ENCODE measurements at regions not wholly inside any gene's neighbourhood (a gene's known extent, or its start where the extent isn't known, plus 50 kb on each side); places are given as distances from the start of the nearest gene placed in this dataset.

DNA sequence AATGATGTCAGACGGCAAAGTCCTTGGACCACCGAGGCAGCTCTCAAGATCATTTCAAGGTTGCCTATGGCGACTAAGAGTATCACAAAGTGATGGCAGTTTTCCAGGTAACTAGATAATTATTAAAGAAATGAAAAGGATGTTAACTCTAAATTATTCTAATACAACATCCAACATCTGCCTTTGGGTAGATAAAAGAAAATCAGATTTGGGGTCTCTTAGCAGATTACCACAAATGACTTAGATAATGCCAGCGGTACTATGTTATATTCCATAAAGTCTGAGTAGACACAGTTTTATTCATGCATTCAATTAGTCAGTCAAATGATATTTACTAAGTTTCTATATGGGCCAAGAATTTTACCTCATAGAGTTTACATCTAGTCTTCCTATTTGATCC, 441.3 kb downstream of the NEBL start:
- no peak overlapping the region for H3K4me3 Mint-ChIP-seq
- ATAC-seq (ENCODE audit: low read depth in 2 of 2): no peak

DNA sequence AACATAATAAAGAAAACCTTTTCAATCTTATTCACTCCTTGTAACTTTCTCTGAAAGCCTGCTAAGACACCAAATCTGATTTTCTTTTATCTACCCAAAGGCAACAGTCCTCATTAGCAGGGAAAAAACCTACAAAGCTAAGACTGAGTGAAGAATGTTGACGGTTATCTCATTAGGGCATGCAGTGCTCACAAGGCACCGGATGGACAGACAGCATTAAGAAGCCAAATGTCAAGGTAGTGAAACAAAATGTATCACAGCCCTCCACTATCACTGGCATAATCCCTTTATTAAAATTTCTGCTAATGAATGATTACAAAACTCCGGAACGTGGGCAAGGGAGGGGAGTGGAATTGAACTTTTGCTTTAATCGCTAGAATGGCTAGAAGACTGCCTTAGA, 442.8 kb downstream of the NEBL start:
- ATAC-seq (ENCODE audit: low read depth in 2 of 2) (no peak), DNase-seq (no peak)
- Mint-ChIP-seq H3K4me3 (no peak overlapping the region), H3K9me3 (peaks cover 0 to 11% (median 2%) of the 10 kb centered on the region in 7 donors), H3K27ac (no peak overlapping the region), H3K27me3 (no peaks in the 10 kb centered on the region), H3K36me3 (no peaks in the 10 kb centered on the region), H3K4me1 (no peaks in the 10 kb centered on the region)
- Histone ChIP-seq H3K4me1 (ENCODE audit: control insufficient read depth, insufficient read depth, low read length, poor library complexity, severe bottlenecking) (no peaks in the 10 kb centered on the region), H3K9me3 (ENCODE audit: control insufficient read depth in 2 of 2, low read length in 2 of 2) (peaks cover 2 to 4% of the 10 kb centered on the region in 2 experiments), H3K27me3 (ENCODE audit: control insufficient read depth, insufficient read depth, low read length) (no peaks in the 10 kb centered on the region), H3K4me3 (ENCODE audit: low read depth, low read length) (no peak overlapping the region), H3K36me3 (ENCODE audit: control insufficient read depth, insufficient read depth, low read length) (no peaks in the 10 kb centered on the region), H3K27ac (ENCODE audit: insufficient read depth, low read length, poor library complexity, severe bottlenecking) (no peak overlapping the region)

More for the DNA sequence above, 441.3 kb downstream of the NEBL start:
- no peak for DNase-seq
- no peak overlapping the region for H3K4me3 ChIP-seq (ENCODE audit: low read depth, low read length)
- no peaks in the 10 kb centered on the region for H3K4me1 Mint-ChIP-seq
- H3K27me3 ChIP-seq (ENCODE audit: control insufficient read depth, insufficient read depth, low read length): no peaks in the 10 kb centered on the region
- H3K27ac ChIP-seq (ENCODE audit: insufficient read depth, low read length, poor library complexity, severe bottlenecking): no peak overlapping the region
- no peaks in the 10 kb centered on the region for H3K36me3 ChIP-seq (ENCODE audit: control insufficient read depth, insufficient read depth, low read length)
- no peak overlapping the region for H3K27ac Mint-ChIP-seq
- no peaks in the 10 kb centered on the region for H3K27me3 Mint-ChIP-seq
- H3K36me3 Mint-ChIP-seq: no peaks in the 10 kb centered on the region
- H3K4me1 ChIP-seq (ENCODE audit: control insufficient read depth, insufficient read depth, low read length, poor library complexity, severe bottlenecking): no peaks in the 10 kb centered on the region
- peaks cover 0 to 11% (median 0%) of the 10 kb centered on the region in 7 donors for H3K9me3 Mint-ChIP-seq
- H3K9me3 ChIP-seq (ENCODE audit: control insufficient read depth in 2 of 2, low read length in 2 of 2): peaks cover 0 to 4% of the 10 kb centered on the region in 2 experiments

DNA sequence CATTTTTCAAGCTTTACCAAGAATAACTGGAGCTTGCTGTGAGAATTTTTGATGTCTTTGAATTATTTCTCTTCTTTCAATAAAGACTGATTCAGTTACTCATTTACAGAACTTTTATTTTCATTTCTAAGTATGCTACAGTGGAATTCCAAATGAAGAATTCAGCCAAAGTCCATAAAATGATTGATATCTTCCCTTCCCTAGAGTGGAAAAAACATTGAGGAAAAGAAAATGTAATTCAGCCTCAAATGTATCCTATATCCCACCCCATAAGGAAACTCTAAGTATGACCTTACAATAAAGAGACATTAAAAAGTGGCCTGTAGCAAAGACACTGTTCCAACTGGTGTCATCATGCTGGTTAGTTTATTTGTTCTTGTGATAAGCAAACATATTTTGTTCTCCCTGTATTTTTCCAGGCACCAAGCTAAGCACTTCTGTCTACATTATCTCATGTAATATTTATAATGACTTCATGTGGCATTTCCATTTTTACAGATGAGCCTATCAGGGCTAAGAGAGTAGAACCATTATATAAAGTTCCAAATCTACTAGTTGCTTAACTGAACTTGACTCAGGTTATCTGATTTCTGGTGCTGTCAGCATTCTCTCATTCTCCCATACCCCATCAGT, 450.4 kb downstream of the NEBL start:
- Histone ChIP-seq H3K36me3 (ENCODE audit: control insufficient read depth, insufficient read depth, low read length) (no peaks in the 10 kb centered on the region), H3K4me1 (ENCODE audit: control insufficient read depth, insufficient read depth, low read length, poor library complexity, severe bottlenecking) (no peaks in the 10 kb centered on the region), H3K4me3 (ENCODE audit: low read depth, low read length) (no peak overlapping the region), H3K27ac (ENCODE audit: insufficient read depth, low read length, poor library complexity, severe bottlenecking) (no peak overlapping the region), H3K27me3 (ENCODE audit: control insufficient read depth, insufficient read depth, low read length) (no peaks in the 10 kb centered on the region), H3K9me3 (ENCODE audit: control insufficient read depth in 2 of 2, low read length in 2 of 2) (peaks cover 0 to 8% of the 10 kb centered on the region in 2 experiments)
- no peaks in the 10 kb centered on the region for H3K4me1 Mint-ChIP-seq
- H3K36me3 Mint-ChIP-seq: no peaks in the 10 kb centered on the region
- ATAC-seq (ENCODE audit: low read depth in 2 of 2): no peak
- no peaks in the 10 kb centered on the region for H3K27me3 Mint-ChIP-seq
- no peak overlapping the region for H3K4me3 Mint-ChIP-seq
- H3K27ac Mint-ChIP-seq: no peak overlapping the region
- peaks cover 0 to 11% (median 8%) of the 10 kb centered on the region in 7 donors for H3K9me3 Mint-ChIP-seq
- DNase-seq: no peak

DNA sequence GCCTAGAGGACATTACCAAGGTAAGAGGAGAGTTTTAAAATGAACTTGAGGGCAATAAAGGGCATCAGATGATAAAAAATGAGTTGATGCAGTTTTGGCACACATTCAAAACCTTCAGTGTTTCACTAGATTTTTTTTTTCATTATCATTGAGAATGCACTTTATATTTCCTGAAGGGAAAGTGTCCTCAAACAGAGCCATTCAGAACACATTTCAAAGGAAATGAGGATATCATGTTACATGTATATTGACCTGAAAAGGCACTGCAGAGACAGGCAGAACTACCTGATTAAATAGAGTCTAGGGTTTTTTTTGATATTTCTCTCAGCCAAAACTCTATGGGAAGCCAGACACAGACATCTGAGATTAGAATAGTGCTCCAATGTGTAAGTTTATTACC, 454.0 kb downstream of the NEBL start:
- no peaks in the 10 kb centered on the region for H3K4me1 Mint-ChIP-seq
- no peak for ATAC-seq (ENCODE audit: low read depth in 2 of 2)
- Histone ChIP-seq H3K9me3 (ENCODE audit: control insufficient read depth in 2 of 2, low read length in 2 of 2) (peaks cover 0 to 5% of the 10 kb centered on the region in 2 experiments), H3K27ac (ENCODE audit: insufficient read depth, low read length, poor library complexity, severe bottlenecking) (no peak overlapping the region), H3K36me3 (ENCODE audit: control insufficient read depth, insufficient read depth, low read length) (no peaks in the 10 kb centered on the region), H3K27me3 (ENCODE audit: control insufficient read depth, insufficient read depth, low read length) (no peaks in the 10 kb centered on the region), H3K4me1 (ENCODE audit: control insufficient read depth, insufficient read depth, low read length, poor library complexity, severe bottlenecking) (no peaks in the 10 kb centered on the region), H3K4me3 (ENCODE audit: low read depth, low read length) (no peak overlapping the region)
- no peak for DNase-seq
- no peak overlapping the region for H3K27ac Mint-ChIP-seq
- H3K27me3 Mint-ChIP-seq: no peaks in the 10 kb centered on the region
- H3K36me3 Mint-ChIP-seq: no peaks in the 10 kb centered on the region
- H3K4me3 Mint-ChIP-seq: no peak overlapping the region
- H3K9me3 Mint-ChIP-seq: peaks cover 0 to 22% (median 9%) of the 10 kb centered on the region in 7 donors

DNA sequence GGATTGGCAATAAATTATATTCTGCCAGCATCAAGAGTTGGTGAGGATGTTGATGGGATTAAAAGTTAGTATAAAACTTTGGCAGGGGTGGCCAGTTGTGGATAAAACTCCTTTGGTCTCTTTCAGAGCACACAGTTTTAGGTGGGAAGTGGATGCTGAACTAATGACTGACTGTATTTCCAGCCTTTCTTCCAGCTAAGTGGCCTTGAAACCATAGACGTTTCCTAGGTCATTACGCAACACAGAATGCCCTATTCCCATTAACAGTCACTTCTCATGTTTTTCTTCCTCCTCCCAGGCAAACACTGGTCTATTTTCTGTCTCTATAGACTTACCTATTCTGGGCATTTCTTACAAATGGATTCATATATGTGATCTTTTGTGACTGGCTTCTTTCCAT, 467.4 kb downstream of the NEBL start:
- H3K36me3 ChIP-seq (ENCODE audit: control insufficient read depth, insufficient read depth, low read length): no peaks in the 10 kb centered on the region
- Mint-ChIP-seq H3K4me1 (no peaks in the 10 kb centered on the region), H3K4me3 (no peak overlapping the region), H3K27ac (no peak overlapping the region), H3K9me3 (peaks cover 5 to 14% (median 11%) of the 10 kb centered on the region in 7 donors), H3K36me3 (no peaks in the 10 kb centered on the region), H3K27me3 (no peaks in the 10 kb centered on the region)
- H3K27me3 ChIP-seq (ENCODE audit: control insufficient read depth, insufficient read depth, low read length): no peaks in the 10 kb centered on the region
- H3K9me3 ChIP-seq (ENCODE audit: control insufficient read depth in 2 of 2, low read length in 2 of 2): no peaks in the 10 kb centered on the region
- no peak overlapping the region for H3K4me3 ChIP-seq (ENCODE audit: low read depth, low read length)
- ATAC-seq (ENCODE audit: low read depth in 2 of 2) (no peak), DNase-seq (no peak)
- no peaks in the 10 kb centered on the region for H3K4me1 ChIP-seq (ENCODE audit: control insufficient read depth, insufficient read depth, low read length, poor library complexity, severe bottlenecking)
- no peak overlapping the region for H3K27ac ChIP-seq (ENCODE audit: insufficient read depth, low read length, poor library complexity, severe bottlenecking)

DNA sequence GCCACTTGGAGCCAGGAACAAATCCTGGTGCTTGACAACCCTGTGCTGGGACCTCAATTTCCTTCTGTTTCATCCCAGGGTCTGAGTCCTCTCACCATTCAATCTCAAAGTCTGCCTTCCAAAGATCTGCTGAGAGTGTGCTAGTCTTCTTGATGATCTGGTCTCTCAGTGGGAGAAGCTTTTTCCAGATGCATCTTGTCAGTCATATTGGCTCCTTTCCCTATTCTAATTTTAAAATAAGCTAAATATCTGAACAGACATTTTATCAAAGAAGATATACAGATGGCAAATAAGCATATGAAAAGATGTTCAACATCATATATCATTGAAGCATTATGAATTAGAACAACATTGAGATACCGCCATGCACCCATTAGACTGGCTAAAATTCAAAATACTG, 469.3 kb downstream of the NEBL start:
- Mint-ChIP-seq H3K4me3 (no peak overlapping the region), H3K9me3 (peaks cover 10 to 23% (median 16%) of the 10 kb centered on the region in 7 donors), H3K27ac (no peak overlapping the region), H3K4me1 (no peaks in the 10 kb centered on the region), H3K27me3 (no peaks in the 10 kb centered on the region), H3K36me3 (no peaks in the 10 kb centered on the region)
- H3K27me3 ChIP-seq (ENCODE audit: control insufficient read depth, insufficient read depth, low read length): no peaks in the 10 kb centered on the region
- no peaks in the 10 kb centered on the region for H3K4me1 ChIP-seq (ENCODE audit: control insufficient read depth, insufficient read depth, low read length, poor library complexity, severe bottlenecking)
- no peaks in the 10 kb centered on the region for H3K36me3 ChIP-seq (ENCODE audit: control insufficient read depth, insufficient read depth, low read length)
- DNase-seq (no peak), ATAC-seq (ENCODE audit: low read depth in 2 of 2) (no peak)
- no peaks in the 10 kb centered on the region for H3K9me3 ChIP-seq (ENCODE audit: control insufficient read depth in 2 of 2, low read length in 2 of 2)
- no peak overlapping the region for H3K4me3 ChIP-seq (ENCODE audit: low read depth, low read length)
- no peak overlapping the region for H3K27ac ChIP-seq (ENCODE audit: insufficient read depth, low read length, poor library complexity, severe bottlenecking)

DNA sequence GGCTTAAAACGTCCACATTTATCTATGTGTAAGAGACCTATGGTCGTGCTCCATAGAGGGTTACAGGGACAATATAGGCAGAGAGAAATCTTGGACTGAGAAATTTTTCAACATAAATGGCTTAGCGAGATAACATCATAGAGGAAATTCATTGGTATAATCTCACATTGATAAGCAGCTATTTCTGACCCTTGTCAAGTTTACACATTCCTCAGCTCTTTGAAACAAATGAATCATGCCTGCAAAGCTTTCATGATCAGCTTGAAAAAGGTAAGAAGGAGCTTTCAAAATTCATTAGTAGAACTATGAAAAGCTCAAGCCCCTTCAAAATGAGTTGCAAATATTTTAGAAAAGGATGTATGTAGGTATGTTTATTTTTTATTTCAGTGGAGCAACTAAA, 478.8 kb downstream of the NEBL start:
- no peaks in the 10 kb centered on the region for H3K4me1 Mint-ChIP-seq
- no peaks in the 10 kb centered on the region for H3K36me3 Mint-ChIP-seq

DNA sequence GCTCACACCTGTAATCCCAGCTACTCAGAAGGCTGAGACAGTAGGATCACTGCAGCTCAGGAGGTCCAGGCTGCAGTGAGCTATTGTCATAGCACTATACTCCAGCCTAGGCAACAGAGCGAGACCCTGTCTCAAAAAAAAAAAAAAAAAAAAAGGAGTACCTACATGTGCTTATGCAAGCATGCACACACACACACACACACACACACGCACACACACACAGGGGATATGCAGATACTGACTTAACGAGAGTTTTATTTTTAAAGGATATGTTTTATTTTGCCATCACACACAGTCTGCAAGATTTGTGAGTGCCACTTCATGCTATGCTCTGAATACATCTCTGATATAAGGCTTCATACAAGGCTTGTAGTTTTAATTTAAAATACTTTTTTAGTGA, 479.3 kb downstream of the NEBL start:
- Histone ChIP-seq H3K27ac (ENCODE audit: insufficient read depth, low read length, poor library complexity, severe bottlenecking) (no peak overlapping the region), H3K27me3 (ENCODE audit: control insufficient read depth, insufficient read depth, low read length) (no peaks in the 10 kb centered on the region), H3K4me3 (ENCODE audit: low read depth, low read length) (no peak overlapping the region), H3K4me1 (ENCODE audit: control insufficient read depth, insufficient read depth, low read length, poor library complexity, severe bottlenecking) (no peaks in the 10 kb centered on the region), H3K9me3 (ENCODE audit: control insufficient read depth in 2 of 2, low read length in 2 of 2) (peaks cover 0 to 15% of the 10 kb centered on the region in 2 experiments), H3K36me3 (ENCODE audit: control insufficient read depth, insufficient read depth, low read length) (no peaks in the 10 kb centered on the region)
- H3K27ac Mint-ChIP-seq: no peak overlapping the region
- no peak for DNase-seq
- H3K27me3 Mint-ChIP-seq: no peaks in the 10 kb centered on the region
- ATAC-seq (ENCODE audit: low read depth in 2 of 2): no peak
- peaks cover 4 to 27% (median 7%) of the 10 kb centered on the region in 7 donors for H3K9me3 Mint-ChIP-seq
- H3K4me3 Mint-ChIP-seq: no peak overlapping the region
- H3K36me3 Mint-ChIP-seq: no peaks in the 10 kb centered on the region
- H3K4me1 Mint-ChIP-seq: no peaks in the 10 kb centered on the region

More for the DNA sequence above, 478.8 kb downstream of the NEBL start:
- DNase-seq (no peak), ATAC-seq (ENCODE audit: low read depth in 2 of 2) (no peak)
- Histone ChIP-seq H3K36me3 (ENCODE audit: control insufficient read depth, insufficient read depth, low read length) (no peaks in the 10 kb centered on the region), H3K27me3 (ENCODE audit: control insufficient read depth, insufficient read depth, low read length) (no peaks in the 10 kb centered on the region), H3K4me1 (ENCODE audit: control insufficient read depth, insufficient read depth, low read length, poor library complexity, severe bottlenecking) (no peaks in the 10 kb centered on the region), H3K9me3 (ENCODE audit: control insufficient read depth in 2 of 2, low read length in 2 of 2) (peaks cover 0 to 15% of the 10 kb centered on the region in 2 experiments), H3K4me3 (ENCODE audit: low read depth, low read length) (no peak overlapping the region), H3K27ac (ENCODE audit: insufficient read depth, low read length, poor library complexity, severe bottlenecking) (no peak overlapping the region)
- H3K27ac Mint-ChIP-seq: no peak overlapping the region
- no peaks in the 10 kb centered on the region for H3K27me3 Mint-ChIP-seq
- peaks cover 4 to 27% (median 9%) of the 10 kb centered on the region in 7 donors for H3K9me3 Mint-ChIP-seq
- no peak overlapping the region for H3K4me3 Mint-ChIP-seq

Data from CD4-positive, CD25-positive, alpha-beta regulatory T cell (primary cell).